Brain microvascular endothelial cell (primary cell): ENCODE measurements at regions not wholly inside any gene's neighbourhood (a gene's known extent, or its start where the extent isn't known, plus 50 kb on each side); places are given as distances from the start of the nearest gene placed in this dataset.

ENCODE experiments used
- DNase-seq: peaks from one replicate; pipeline ENCODE4 v3.0.0-alpha.2; 2020
- H3K27ac ChIP-seq: fragments of 250-450 bp; sonication (Bioruptor Pico); 2 replicates; pipeline ENCODE4 v1.5.1; 2020; ENCODE audit warnings: mild to moderate bottlenecking, moderate library complexity
- H3K27me3 ChIP-seq: fragments of 250-450 bp; sonication (Bioruptor Pico); replicated peaks from 2 replicates; pipeline ENCODE4 v1.5.1; 2020; ENCODE audit warnings: mild to moderate bottlenecking
- H3K36me3 ChIP-seq: fragments of 250-450 bp; sonication (Bioruptor Pico); replicated peaks from 2 replicates; pipeline ENCODE4 v1.5.1; 2020; ENCODE audit warnings: mild to moderate bottlenecking
- H3K4me3 ChIP-seq: 2 replicates; pipeline ENCODE4 v1.5.1; 2011; ENCODE audit warnings: low read depth, mild to moderate bottlenecking, control low read depth, low read length, moderate library complexity
- in situ Hi-C: cut with HindIII; loops from 2 replicates; pipeline ENCODE4 v1.10.0; 2017; ENCODE audit warnings: low sequenced_read_pairs, low pct_ligation_motif_present
- TF ChIP-seq, protein P1 (sequence below): IDR thresholded peaks from 2 replicates; pipeline ENCODE4 v1.5.1; 2011; ENCODE audit warnings: low read depth, mild to moderate bottlenecking, moderate library complexity, low read length, control low read depth, inconsistent platforms; ENCODE audit errors: missing control alignments

DNA sequence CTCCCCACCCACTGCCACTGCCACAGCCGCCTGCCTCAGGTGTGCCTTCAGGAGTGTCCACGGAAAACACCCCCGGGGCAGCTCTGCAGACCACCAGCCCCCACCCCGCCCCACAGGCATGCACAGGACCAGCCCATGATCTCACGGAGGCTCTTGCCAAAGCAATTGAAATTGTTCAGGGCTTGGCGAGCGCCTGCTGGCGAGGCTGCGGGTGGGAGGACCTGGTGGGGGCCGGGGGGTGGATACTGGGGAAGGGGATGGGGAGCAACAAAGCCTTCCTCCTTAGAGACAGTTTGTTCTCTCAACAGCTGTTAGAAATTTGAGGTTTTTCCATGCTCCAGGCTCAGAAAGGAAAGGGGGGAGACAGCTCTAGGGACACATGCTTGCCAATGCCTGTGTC lies 274.7 kb downstream of the MN1 start:
- no peak for DNase-seq
- in situ Hi-C loops = no loop called here
- H3K27me3 ChIP-seq = no peaks in the 10 kb centered on the region
- no peak overlapping the region for H3K27ac ChIP-seq
- H3K36me3 ChIP-seq = no peaks in the 10 kb centered on the region
- H3K4me3 ChIP-seq = no peak overlapping the region
- TF ChIP-seq, protein P1, sequence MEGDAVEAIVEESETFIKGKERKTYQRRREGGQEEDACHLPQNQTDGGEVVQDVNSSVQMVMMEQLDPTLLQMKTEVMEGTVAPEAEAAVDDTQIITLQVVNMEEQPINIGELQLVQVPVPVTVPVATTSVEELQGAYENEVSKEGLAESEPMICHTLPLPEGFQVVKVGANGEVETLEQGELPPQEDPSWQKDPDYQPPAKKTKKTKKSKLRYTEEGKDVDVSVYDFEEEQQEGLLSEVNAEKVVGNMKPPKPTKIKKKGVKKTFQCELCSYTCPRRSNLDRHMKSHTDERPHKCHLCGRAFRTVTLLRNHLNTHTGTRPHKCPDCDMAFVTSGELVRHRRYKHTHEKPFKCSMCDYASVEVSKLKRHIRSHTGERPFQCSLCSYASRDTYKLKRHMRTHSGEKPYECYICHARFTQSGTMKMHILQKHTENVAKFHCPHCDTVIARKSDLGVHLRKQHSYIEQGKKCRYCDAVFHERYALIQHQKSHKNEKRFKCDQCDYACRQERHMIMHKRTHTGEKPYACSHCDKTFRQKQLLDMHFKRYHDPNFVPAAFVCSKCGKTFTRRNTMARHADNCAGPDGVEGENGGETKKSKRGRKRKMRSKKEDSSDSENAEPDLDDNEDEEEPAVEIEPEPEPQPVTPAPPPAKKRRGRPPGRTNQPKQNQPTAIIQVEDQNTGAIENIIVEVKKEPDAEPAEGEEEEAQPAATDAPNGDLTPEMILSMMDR = no peak

DNA sequence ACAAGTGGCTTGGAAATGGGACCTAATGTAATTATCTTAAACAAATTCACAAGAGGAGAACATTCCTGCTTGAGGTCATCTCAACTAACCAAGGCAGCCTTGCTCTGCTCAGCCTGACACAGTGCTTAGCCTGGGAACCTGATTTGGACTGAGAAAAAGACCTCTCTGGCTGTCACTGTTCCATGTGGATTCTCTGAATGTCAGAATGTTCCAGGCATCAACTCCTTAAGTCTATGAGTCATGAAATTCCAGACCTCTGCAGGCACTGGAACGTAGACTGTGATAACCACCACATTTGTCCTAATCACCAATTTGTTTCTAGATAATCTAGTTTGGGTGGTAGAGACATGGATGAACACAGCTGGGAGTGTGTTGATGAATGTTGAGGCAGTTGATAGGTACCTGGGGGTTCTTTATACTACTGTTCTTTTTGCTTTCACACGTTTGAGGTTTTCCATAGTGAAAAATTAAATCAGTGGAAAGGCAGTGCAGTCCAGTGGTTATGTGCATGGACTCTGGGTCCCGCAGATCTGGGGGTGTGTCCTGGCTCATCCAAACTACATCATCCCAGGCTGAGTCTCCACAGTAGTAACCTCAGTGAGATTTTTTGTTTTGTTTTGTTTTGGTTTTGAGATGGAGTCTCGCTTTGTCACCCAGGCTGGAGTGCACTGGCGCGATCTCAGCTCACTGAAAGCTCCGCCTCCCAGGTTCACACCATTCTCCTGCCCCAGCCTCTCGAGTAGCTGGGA lies 269.6 kb downstream of the MN1 start:
- peak; percentile 86 for DNase-seq
- Histone ChIP-seq H3K4me3 (no peak overlapping the region), H3K27me3 (no peaks in the 10 kb centered on the region), H3K27ac (peak overlapping the region; percentile 45), H3K36me3 (no peaks in the 10 kb centered on the region)
- in situ Hi-C loops = no loop called here
- TF ChIP-seq, protein P1 = no peak

DNA sequence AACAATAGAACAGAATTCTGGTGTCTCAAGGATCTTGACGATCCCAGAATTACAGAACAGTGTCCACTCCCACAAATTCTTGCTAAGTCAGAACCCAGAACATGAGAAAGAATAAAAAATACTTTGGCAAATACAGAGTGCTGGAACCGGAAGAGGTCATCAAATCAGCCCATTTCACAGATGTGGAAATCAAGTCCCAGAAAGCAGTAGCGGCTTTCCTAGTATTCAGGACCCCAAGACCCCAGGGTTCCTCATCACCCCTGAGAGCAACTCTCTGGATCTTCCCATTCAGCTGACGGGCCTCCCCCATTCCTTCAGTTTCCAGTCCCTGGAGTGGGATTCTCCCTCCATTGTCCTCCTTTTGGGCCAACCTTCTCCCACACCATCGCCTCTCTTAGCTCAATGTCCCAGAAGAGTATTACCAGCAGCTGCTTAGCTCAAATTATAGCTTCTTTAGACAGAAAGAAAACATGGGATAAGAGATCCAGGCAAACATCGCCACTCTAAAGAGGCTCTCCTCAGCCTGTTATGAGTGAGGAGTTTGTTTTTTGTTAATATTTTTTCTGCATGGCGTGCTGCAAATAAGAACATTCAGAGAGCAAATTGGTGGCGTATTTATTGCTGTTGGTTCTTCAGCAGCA lies 268.3 kb downstream of the MN1 start:
- H3K36me3 ChIP-seq = no peaks in the 10 kb centered on the region
- H3K27me3 ChIP-seq = no peaks in the 10 kb centered on the region
- in situ Hi-C loops = no loop called here
- no peak overlapping the region for H3K27ac ChIP-seq
- H3K4me3 ChIP-seq = no peak overlapping the region
- TF ChIP-seq, protein P1 = no peak
- no peak for DNase-seq

DNA sequence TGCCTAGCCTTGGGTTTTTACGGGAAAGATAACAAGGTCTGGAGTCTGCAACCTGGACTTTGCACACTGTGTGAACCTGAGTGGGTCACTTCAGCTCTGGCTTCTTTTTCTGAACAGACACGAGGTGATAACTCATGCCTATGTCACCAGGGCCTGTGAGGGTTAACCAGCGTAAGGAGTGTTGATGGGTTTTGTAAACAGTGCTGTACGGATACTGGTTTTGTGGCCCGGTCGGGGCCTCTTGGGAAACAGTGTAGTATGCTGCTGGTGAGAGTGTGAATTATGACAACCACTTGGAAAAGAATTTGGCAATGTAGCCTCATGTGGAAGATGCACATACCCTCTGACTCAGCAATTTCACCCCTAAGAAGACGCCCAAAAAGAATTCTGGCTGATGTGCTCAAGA lies 266.8 kb downstream of the MN1 start:
- Histone ChIP-seq H3K27me3 (no peaks in the 10 kb centered on the region), H3K27ac (no peak overlapping the region), H3K4me3 (no peak overlapping the region), H3K36me3 (no peaks in the 10 kb centered on the region)
- peak; percentile 67 for DNase-seq
- TF ChIP-seq, protein P1 = no peak
- in situ Hi-C loops = no loop called here

DNA sequence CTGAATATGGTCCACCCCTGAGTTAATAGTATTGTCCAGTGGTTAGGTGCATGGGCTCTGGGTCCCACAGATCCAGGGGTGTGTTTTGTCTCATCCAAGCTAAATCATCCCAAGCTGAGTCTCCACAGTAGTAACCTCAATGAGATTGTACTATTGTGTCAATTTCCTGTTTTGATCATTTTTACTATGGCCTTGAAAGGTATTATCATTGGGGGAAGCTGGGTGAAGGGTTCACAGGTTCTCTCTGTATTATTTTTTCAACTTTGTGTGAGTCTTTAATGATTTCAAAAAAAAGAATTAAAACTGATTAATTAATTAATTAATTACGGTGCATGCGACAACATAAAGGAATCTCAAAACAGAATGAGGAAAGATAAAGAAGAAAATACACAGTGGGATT lies 266.1 kb downstream of the MN1 start:
- no peaks in the 10 kb centered on the region for H3K27me3 ChIP-seq
- no peak overlapping the region for H3K4me3 ChIP-seq
- in situ Hi-C loops = no loop called here
- no peak for DNase-seq
- TF ChIP-seq, protein P1 = no peak
- no peak overlapping the region for H3K27ac ChIP-seq
- H3K36me3 ChIP-seq = no peaks in the 10 kb centered on the region

DNA sequence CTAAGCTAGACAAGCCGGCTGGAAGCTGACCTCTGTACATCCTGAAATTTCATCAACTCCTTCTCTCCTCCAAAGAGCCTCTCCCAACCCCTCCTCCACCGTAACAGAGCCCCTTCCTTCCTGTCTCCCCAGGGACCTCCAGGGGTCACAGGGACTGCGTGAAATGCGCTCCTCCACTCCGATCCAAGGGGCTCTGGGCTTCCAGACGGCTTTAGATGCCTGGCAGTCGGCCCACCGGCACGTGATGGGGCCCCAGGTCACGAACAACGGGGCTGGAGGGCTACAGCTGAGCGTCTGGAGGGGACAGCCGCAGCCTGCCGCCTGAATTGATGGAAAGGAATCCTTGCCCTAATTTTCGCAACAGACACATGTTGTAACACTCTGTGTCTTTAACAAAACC lies 264.1 kb downstream of the MN1 start:
- H3K27me3 ChIP-seq = no peaks in the 10 kb centered on the region
- TF ChIP-seq, protein P1 = no peak
- H3K36me3 ChIP-seq = no peaks in the 10 kb centered on the region
- DNase-seq = no peak
- in situ Hi-C loops = no loop called here
- no peak overlapping the region for H3K27ac ChIP-seq
- no peak overlapping the region for H3K4me3 ChIP-seq
